ENCODE measurements at regions not wholly inside any gene's neighbourhood (a gene's known extent, or its start where the extent isn't known, plus 50 kb on each side); places are given as distances from the start of the nearest gene placed in this dataset.

DNA sequence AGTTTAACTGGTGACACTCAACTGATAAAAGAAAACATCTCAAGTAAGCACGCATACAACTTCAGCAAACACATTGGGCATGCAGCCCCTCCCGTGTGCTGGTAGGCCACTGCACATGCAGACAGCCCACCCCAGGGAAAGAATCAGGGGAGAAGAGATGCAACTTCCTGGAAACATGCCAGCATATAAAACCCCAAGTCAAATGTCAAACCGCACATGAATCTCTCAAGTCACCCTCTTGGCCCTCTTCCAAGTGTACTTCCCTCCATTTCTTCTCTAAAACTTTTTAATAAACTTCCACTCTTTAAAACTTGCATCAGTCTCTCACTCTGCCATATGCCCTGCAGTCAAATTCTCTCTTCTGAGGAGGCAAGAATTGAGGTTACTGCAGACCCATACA is 732.7 kb downstream of the SEMA5A start:
- FAIRE-seq, result no peak
- TF ChIP-seq, protein P1, sequence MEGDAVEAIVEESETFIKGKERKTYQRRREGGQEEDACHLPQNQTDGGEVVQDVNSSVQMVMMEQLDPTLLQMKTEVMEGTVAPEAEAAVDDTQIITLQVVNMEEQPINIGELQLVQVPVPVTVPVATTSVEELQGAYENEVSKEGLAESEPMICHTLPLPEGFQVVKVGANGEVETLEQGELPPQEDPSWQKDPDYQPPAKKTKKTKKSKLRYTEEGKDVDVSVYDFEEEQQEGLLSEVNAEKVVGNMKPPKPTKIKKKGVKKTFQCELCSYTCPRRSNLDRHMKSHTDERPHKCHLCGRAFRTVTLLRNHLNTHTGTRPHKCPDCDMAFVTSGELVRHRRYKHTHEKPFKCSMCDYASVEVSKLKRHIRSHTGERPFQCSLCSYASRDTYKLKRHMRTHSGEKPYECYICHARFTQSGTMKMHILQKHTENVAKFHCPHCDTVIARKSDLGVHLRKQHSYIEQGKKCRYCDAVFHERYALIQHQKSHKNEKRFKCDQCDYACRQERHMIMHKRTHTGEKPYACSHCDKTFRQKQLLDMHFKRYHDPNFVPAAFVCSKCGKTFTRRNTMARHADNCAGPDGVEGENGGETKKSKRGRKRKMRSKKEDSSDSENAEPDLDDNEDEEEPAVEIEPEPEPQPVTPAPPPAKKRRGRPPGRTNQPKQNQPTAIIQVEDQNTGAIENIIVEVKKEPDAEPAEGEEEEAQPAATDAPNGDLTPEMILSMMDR (IDR thresholded peaks at IDR 0.05; ENCODE audit: insufficient read depth, missing control alignments), result no peak
- no peak for DNase-seq (ENCODE audit: insufficient read length, low spot score)

DNA sequence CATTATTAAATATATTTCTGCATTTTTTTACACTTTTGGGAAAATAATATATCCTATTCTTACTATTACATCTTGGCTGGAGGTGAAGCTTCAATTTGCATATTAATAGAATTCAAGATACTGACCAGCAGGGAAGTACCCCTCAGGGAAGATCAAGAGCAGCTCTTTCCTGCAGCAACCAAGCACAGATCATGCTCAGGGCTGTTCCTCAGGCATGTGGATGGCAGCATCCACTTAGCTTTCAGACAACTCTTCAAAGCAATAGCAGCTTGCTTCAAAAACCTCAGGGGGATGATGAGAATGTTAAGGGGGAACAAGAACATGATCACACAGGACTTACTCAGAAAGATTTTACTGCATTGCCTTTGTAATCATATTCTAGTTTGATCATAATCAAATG is 731.8 kb downstream of the SEMA5A start:
- TF ChIP-seq, protein P1 (IDR thresholded peaks at IDR 0.05; ENCODE audit: insufficient read depth, missing control alignments), result no peak
- FAIRE-seq (no peak), DNase-seq (ENCODE audit: insufficient read length, low spot score) (no peak)

DNA sequence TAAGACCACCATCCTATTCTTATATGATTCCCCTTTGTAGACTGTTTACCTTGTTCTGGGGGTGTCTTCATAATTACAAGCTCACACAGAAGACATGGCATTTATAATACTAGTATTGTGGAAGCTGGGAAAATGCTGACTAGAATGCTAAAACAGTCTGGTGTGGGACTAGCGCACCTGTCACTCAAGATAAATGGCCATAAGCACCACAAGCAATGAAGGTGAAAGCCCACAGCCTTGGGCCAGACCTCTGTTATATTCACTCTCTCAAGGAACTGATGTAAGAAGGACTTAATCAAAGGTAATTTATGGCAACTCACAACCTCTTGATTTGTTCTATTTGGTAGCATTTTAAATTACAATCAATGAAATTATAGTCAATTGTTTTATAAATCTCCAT is 721.5 kb downstream of the SEMA5A start:
- no peak for FAIRE-seq
- TF ChIP-seq, protein P1 (IDR thresholded peaks at IDR 0.05; ENCODE audit: insufficient read depth, missing control alignments), result no peak

DNA sequence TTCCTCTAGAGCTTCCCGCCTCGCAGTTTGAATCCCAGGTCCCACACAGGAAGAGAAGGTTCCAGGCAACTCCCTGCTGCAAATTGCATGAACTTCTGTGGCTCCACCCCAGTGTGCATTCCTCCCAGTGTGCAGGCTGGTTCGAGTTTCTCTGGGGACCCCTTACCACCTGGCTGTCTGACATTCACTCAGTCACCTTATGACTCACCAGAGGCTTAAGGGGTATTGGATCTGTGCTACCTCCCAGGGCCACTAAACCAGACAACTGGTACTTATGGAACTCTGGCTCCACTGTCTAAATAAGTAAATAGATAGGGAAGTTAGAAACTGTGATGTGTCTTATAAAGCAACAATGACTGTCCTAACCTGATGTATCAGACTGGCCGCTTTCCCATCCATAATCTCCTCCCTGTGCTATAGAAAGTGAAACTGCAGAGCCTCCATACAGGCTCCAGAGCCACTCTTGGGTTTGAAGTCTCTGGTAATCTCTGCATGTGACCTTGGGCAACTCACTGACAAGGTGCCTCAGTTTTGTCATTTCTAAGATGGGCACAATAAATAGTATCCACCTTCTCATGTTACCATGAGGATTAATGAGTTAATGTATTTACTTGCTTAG is 720.6 kb downstream of the SEMA5A start:
- TF ChIP-seq, protein P1 (IDR thresholded peaks at IDR 0.05; ENCODE audit: insufficient read depth, missing control alignments), result no peak
- FAIRE-seq, result no peak
- no peak for DNase-seq (ENCODE audit: insufficient read length, low spot score)

More for the DNA sequence above, 721.5 kb downstream of the SEMA5A start:
- DNase-seq (ENCODE audit: insufficient read length, low spot score), result no peak

DNA sequence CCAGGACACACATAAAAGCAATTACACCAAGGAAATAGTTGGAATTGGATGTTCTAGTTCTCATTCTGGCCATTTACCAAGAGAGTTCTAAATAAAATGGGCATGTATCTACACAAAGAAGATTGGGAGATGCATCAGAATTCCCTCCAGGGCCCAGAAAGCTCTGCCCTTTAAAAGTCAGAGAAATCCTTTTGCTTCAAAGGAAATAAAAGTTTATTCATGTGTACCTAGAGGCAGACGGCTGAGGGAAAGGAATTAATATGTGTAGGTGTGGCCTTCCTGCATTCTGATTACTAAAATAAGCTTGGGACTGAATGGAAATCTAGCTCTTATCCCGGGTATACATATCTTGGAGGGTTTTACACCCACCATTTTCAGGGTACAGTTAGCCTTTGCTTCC is 719.4 kb downstream of the SEMA5A start:
- DNase-seq (ENCODE audit: insufficient read length, low spot score), result no peak
- TF ChIP-seq, protein P1 (IDR thresholded peaks at IDR 0.05; ENCODE audit: insufficient read depth, missing control alignments), result no peak
- FAIRE-seq, result no peak

DNA sequence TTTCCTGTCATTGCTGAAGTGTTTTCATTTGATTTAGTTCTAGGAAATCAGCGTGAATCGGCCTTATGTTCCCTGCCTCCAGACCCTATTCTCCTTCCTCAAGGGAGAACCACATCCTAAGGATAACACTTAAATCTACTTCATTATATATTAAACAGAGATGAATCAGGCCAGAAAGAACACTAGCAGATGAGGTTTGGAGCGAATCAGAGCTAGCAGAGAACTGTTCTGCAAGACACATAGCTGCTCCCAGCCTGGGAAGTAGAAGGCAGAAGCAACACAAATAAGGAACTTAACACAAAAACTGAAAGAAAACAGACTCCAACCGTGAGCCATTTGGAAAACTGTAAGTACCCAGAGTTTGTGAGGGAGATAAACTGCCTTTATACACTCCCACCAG is 718.2 kb downstream of the SEMA5A start:
- DNase-seq (ENCODE audit: insufficient read length, low spot score) (no peak), FAIRE-seq (no peak)
- TF ChIP-seq, protein P1 (IDR thresholded peaks at IDR 0.05; ENCODE audit: insufficient read depth, missing control alignments), result no peak

DNA sequence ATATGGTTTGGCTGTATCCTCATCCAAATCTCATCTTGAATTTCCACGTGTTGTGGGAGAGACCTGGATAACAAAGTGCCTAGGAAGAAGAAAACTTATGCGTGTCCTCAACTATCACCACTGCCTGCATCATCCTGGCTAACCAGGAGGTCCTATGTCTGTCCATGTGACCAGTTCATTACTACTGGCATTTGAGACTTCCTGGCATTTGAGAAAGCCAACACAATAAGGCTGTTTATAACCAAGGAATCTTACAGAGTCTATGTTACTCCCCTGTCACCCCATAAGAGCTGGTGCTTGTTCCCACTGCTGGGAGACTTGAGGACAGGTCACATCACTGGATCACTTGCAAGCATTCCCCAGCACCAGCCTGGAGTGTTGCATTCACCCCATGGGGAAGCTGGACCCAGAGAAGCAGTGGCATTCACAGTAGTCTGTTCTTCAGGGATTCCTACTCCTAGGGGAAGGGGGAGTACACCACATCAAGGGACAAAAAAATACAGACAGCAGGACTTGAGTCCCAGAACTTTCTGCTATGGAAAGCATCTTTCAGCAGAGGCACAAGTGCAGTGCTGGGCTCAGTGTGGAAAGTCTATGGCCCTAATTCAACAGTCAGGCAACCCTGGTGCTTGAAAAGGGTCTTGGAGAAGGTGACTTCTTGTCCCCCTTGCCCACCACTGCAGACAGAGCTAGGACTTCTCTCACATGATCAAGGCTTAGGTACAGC is 717.1 kb downstream of the SEMA5A start:
- DNase-seq (ENCODE audit: insufficient read length, low spot score), result no peak
- TF ChIP-seq, protein P1 (IDR thresholded peaks at IDR 0.05; ENCODE audit: insufficient read depth, missing control alignments), result no peak
- no peak for FAIRE-seq

Data from D721Med (cell line).